ENCODE measurements at regions not wholly inside any gene's neighbourhood (a gene's known extent, or its start where the extent isn't known, plus 50 kb on each side); places are given as distances from the start of the nearest gene placed in this dataset.
"Not testable (repeated sequence)": the region's sequence is repeated elsewhere in the genome, so short reads cannot be mapped to it uniquely, and the experiment has no call there.

- Histone ChIP-seq H3K4me3 (ENCODE audit: low read depth in 1 of 2, low read length in 2 of 2) (no peak overlapping the region), H3K27ac (ENCODE audit: low read length) (no peak overlapping the region), H3K27me3 (ENCODE audit: low read depth, low read length) (no peaks in the 10 kb centered on the region), H3K4me1 (ENCODE audit: control insufficient read depth in 1 of 2, insufficient read depth in 2 of 2, low read length in 2 of 2) (no peaks in the 10 kb centered on the region), H3K36me3 (ENCODE audit: control insufficient read depth in 1 of 2, insufficient read depth in 2 of 2, low read length in 2 of 2) (no peaks in the 10 kb centered on the region), H3K9me3 (ENCODE audit: control insufficient read depth in 1 of 2, low read length in 2 of 2) (no peaks in the 10 kb centered on the region)
These were observed 117.6 kb downstream of the TTC6 start for GRCh38 chr14:37712976-37713431.

- H3K27ac ChIP-seq (ENCODE audit: low read length) = no peak overlapping the region
- no peaks in the 10 kb centered on the region for H3K27me3 ChIP-seq (ENCODE audit: low read depth, low read length)
- no peaks in the 10 kb centered on the region for H3K4me1 ChIP-seq (ENCODE audit: control insufficient read depth in 1 of 2, insufficient read depth in 2 of 2, low read length in 2 of 2)
- no peaks in the 10 kb centered on the region for H3K36me3 ChIP-seq (ENCODE audit: control insufficient read depth in 1 of 2, insufficient read depth in 2 of 2, low read length in 2 of 2)
- H3K9me3 ChIP-seq (ENCODE audit: control insufficient read depth in 1 of 2, low read length in 2 of 2) = no peaks in the 10 kb centered on the region
- H3K4me3 ChIP-seq (ENCODE audit: low read depth in 1 of 2, low read length in 2 of 2) = no peak overlapping the region
These were observed 124.7 kb downstream of the TTC6 start for GRCh38 chr14:37720131-37720530.

GRCh38 chr14:37721976-37722659, 126.7 kb downstream of the TTC6 start:
- Histone ChIP-seq H3K9me3 (ENCODE audit: control insufficient read depth in 1 of 2, low read length in 2 of 2) (no peaks in the 10 kb centered on the region), H3K4me3 (ENCODE audit: low read depth in 1 of 2, low read length in 2 of 2) (no peak overlapping the region), H3K27me3 (ENCODE audit: low read depth, low read length) (no peaks in the 10 kb centered on the region), H3K36me3 (ENCODE audit: control insufficient read depth in 1 of 2, insufficient read depth in 2 of 2, low read length in 2 of 2) (no peaks in the 10 kb centered on the region), H3K4me1 (ENCODE audit: control insufficient read depth in 1 of 2, insufficient read depth in 2 of 2, low read length in 2 of 2) (no peaks in the 10 kb centered on the region), H3K27ac (ENCODE audit: low read length) (no peak overlapping the region)

GRCh38 chr14:37723515-37723914, 128.1 kb downstream of the TTC6 start:
- no peaks in the 10 kb centered on the region for H3K4me1 ChIP-seq (ENCODE audit: control insufficient read depth in 1 of 2, insufficient read depth in 2 of 2, low read length in 2 of 2)
- H3K27me3 ChIP-seq (ENCODE audit: low read depth, low read length) = no peaks in the 10 kb centered on the region
- H3K27ac ChIP-seq (ENCODE audit: low read length) = no peak overlapping the region
- no peaks in the 10 kb centered on the region for H3K9me3 ChIP-seq (ENCODE audit: control insufficient read depth in 1 of 2, low read length in 2 of 2)
- no peak overlapping the region for H3K4me3 ChIP-seq (ENCODE audit: low read depth in 1 of 2, low read length in 2 of 2)
- no peaks in the 10 kb centered on the region for H3K36me3 ChIP-seq (ENCODE audit: control insufficient read depth in 1 of 2, insufficient read depth in 2 of 2, low read length in 2 of 2)

- H3K36me3 ChIP-seq (ENCODE audit: control insufficient read depth in 1 of 2, insufficient read depth in 2 of 2, low read length in 2 of 2) = no peaks in the 10 kb centered on the region
- no peak overlapping the region for H3K4me3 ChIP-seq (ENCODE audit: low read depth in 1 of 2, low read length in 2 of 2)
- no peaks in the 10 kb centered on the region for H3K9me3 ChIP-seq (ENCODE audit: control insufficient read depth in 1 of 2, low read length in 2 of 2)
- no peaks in the 10 kb centered on the region for H3K27me3 ChIP-seq (ENCODE audit: low read depth, low read length)
- no peak overlapping the region for H3K27ac ChIP-seq (ENCODE audit: low read length)
- no peaks in the 10 kb centered on the region for H3K4me1 ChIP-seq (ENCODE audit: control insufficient read depth in 1 of 2, insufficient read depth in 2 of 2, low read length in 2 of 2)
These were observed 131.3 kb downstream of the TTC6 start for GRCh38 chr14:37726708-37727107.

- H3K4me1 ChIP-seq (ENCODE audit: control insufficient read depth in 1 of 2, insufficient read depth in 2 of 2, low read length in 2 of 2) = no peaks in the 10 kb centered on the region
- no peaks in the 10 kb centered on the region for H3K9me3 ChIP-seq (ENCODE audit: control insufficient read depth in 1 of 2, low read length in 2 of 2)
- H3K27me3 ChIP-seq (ENCODE audit: low read depth, low read length) = no peaks in the 10 kb centered on the region
- no peak overlapping the region for H3K27ac ChIP-seq (ENCODE audit: low read length)
- H3K4me3 ChIP-seq (ENCODE audit: low read depth in 1 of 2, low read length in 2 of 2) = no peak overlapping the region
- H3K36me3 ChIP-seq (ENCODE audit: control insufficient read depth in 1 of 2, insufficient read depth in 2 of 2, low read length in 2 of 2) = no peaks in the 10 kb centered on the region
These were observed 133.8 kb downstream of the TTC6 start for GRCh38 chr14:37729218-37729617.

GRCh38 chr14:37731094-37731493, 135.7 kb downstream of the TTC6 start:
- Histone ChIP-seq H3K36me3 (ENCODE audit: control insufficient read depth in 1 of 2, insufficient read depth in 2 of 2, low read length in 2 of 2) (no peaks in the 10 kb centered on the region), H3K4me3 (ENCODE audit: low read depth in 1 of 2, low read length in 2 of 2) (no peak overlapping the region), H3K9me3 (ENCODE audit: control insufficient read depth in 1 of 2, low read length in 2 of 2) (no peaks in the 10 kb centered on the region), H3K4me1 (ENCODE audit: control insufficient read depth in 1 of 2, insufficient read depth in 2 of 2, low read length in 2 of 2) (no peaks in the 10 kb centered on the region), H3K27ac (ENCODE audit: low read length) (no peak overlapping the region), H3K27me3 (ENCODE audit: low read depth, low read length) (no peaks in the 10 kb centered on the region)

- Histone ChIP-seq H3K27ac (ENCODE audit: low read length) (no peak overlapping the region), H3K27me3 (ENCODE audit: low read depth, low read length) (no peaks in the 10 kb centered on the region), H3K4me3 (ENCODE audit: low read depth in 1 of 2, low read length in 2 of 2) (no peak overlapping the region), H3K4me1 (ENCODE audit: control insufficient read depth in 1 of 2, insufficient read depth in 2 of 2, low read length in 2 of 2) (no peaks in the 10 kb centered on the region), H3K36me3 (ENCODE audit: control insufficient read depth in 1 of 2, insufficient read depth in 2 of 2, low read length in 2 of 2) (no peaks in the 10 kb centered on the region), H3K9me3 (ENCODE audit: control insufficient read depth in 1 of 2, low read length in 2 of 2) (no peaks in the 10 kb centered on the region)
These were observed 150.2 kb downstream of the TTC6 start for GRCh38 chr14:37745657-37746056.

- Histone ChIP-seq H3K4me3 (ENCODE audit: low read depth in 1 of 2, low read length in 2 of 2) (no peak overlapping the region), H3K27me3 (ENCODE audit: low read depth, low read length) (no peaks in the 10 kb centered on the region), H3K4me1 (ENCODE audit: control insufficient read depth in 1 of 2, insufficient read depth in 2 of 2, low read length in 2 of 2) (no peaks in the 10 kb centered on the region), H3K27ac (ENCODE audit: low read length) (no peak overlapping the region), H3K36me3 (ENCODE audit: control insufficient read depth in 1 of 2, insufficient read depth in 2 of 2, low read length in 2 of 2) (no peaks in the 10 kb centered on the region), H3K9me3 (ENCODE audit: control insufficient read depth in 1 of 2, low read length in 2 of 2) (no peaks in the 10 kb centered on the region)
These were observed 150.9 kb downstream of the TTC6 start for GRCh38 chr14:37746140-37746832.

- Histone ChIP-seq H3K27me3 (ENCODE audit: low read depth, low read length) (no peaks in the 10 kb centered on the region), H3K27ac (ENCODE audit: low read length) (no peak overlapping the region), H3K4me1 (ENCODE audit: control insufficient read depth in 1 of 2, insufficient read depth in 2 of 2, low read length in 2 of 2) (no peaks in the 10 kb centered on the region), H3K36me3 (ENCODE audit: control insufficient read depth in 1 of 2, insufficient read depth in 2 of 2, low read length in 2 of 2) (no peaks in the 10 kb centered on the region), H3K4me3 (ENCODE audit: low read depth in 1 of 2, low read length in 2 of 2) (no peak overlapping the region), H3K9me3 (ENCODE audit: control insufficient read depth in 1 of 2, low read length in 2 of 2) (no peaks in the 10 kb centered on the region)
These were observed 158.0 kb downstream of the TTC6 start for GRCh38 chr14:37753459-37753858.

GRCh38 chr14:37760275-37760674, 164.8 kb downstream of the TTC6 start:
- not testable (repeated sequence) for H3K9me3 ChIP-seq (ENCODE audit: control insufficient read depth in 1 of 2, low read length in 2 of 2); H3K27me3 ChIP-seq (ENCODE audit: low read depth, low read length); H3K27ac ChIP-seq (ENCODE audit: low read length); H3K4me1 ChIP-seq (ENCODE audit: control insufficient read depth in 1 of 2, insufficient read depth in 2 of 2, low read length in 2 of 2); H3K4me3 ChIP-seq (ENCODE audit: low read depth in 1 of 2, low read length in 2 of 2); H3K36me3 ChIP-seq (ENCODE audit: control insufficient read depth in 1 of 2, insufficient read depth in 2 of 2, low read length in 2 of 2)

- Histone ChIP-seq H3K27ac (ENCODE audit: low read length) (no peak overlapping the region), H3K4me1 (ENCODE audit: control insufficient read depth in 1 of 2, insufficient read depth in 2 of 2, low read length in 2 of 2) (no peaks in the 10 kb centered on the region), H3K36me3 (ENCODE audit: control insufficient read depth in 1 of 2, insufficient read depth in 2 of 2, low read length in 2 of 2) (no peaks in the 10 kb centered on the region), H3K9me3 (ENCODE audit: control insufficient read depth in 1 of 2, low read length in 2 of 2) (peaks cover 5 to 15% of the 10 kb centered on the region in 2 donors), H3K4me3 (ENCODE audit: low read depth in 1 of 2, low read length in 2 of 2) (no peak overlapping the region), H3K27me3 (ENCODE audit: low read depth, low read length) (no peaks in the 10 kb centered on the region)
These were observed 167.8 kb downstream of the TTC6 start for GRCh38 chr14:37763266-37763665.

All from muscle layer of duodenum (tissue), 2 donors.